Colon (tissue), 2 donors: ENCODE measurements at regions not wholly inside any gene's neighbourhood (a gene's known extent, or its start where the extent isn't known, plus 50 kb on each side); places are given as distances from the start of the nearest gene placed in this dataset.

Experiments
- FAIRE-seq: peaks from 2 replicates; lab custom pipeline; 2012; peaks lifted over from hg19 to GRCh38; lab: Jason Lieb, UNC
- donor health status: control.
- donor health status: control.

- FAIRE-seq = no peak
Measured at GRCh38 chr21:15676935-15677334, 52.8 kb upstream of the USP25 start.

GRCh38 chr21:15679630-15680029, 50.2 kb upstream of the USP25 start:
- FAIRE-seq = no peak
